ENCODE measurements at regions not wholly inside any gene's neighbourhood (a gene's known extent, or its start where the extent isn't known, plus 50 kb on each side); places are given as distances from the start of the nearest gene placed in this dataset.

DNA sequence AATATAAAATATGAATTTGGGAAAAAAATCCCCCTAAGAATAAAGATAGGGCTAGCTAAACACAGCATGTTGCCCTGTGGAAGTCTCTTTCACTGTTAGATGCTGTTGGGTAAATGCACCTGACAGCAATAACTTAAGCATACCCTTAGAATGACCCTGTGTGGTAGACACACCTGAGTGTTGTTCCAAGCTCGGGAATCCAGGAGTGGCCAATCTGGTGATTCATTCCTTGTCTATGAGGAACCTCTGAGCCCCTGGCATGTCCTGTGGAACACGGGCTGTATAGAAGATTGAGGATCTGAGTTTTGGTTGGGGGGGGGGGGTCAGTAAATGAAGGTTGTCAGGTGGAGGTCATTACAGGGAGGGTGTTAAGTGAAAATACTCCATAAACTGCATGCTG lies 730.0 kb upstream of the IGFBP3 start:
- Histone ChIP-seq H4K20me1 (ENCODE audit: low read depth) (no peaks in the 10 kb centered on the region), H3K36me3 (no peaks in the 10 kb centered on the region), H3K9me3 (ENCODE audit: low read depth) (no peaks in the 10 kb centered on the region), H3K27me3 (no peaks in the 10 kb centered on the region), H3K27ac (no peak overlapping the region), H3K4me2 (no peak overlapping the region), H3F3A (ENCODE audit: low read depth) (peaks cover 6% of the 10 kb centered on the region), H3K79me2 (ENCODE audit: low read depth) (no peaks in the 10 kb centered on the region), H3K4me1 (peaks cover 7% of the 10 kb centered on the region), H3K4me3 (no peak overlapping the region), H3K9ac (no peak overlapping the region), H2AFZ (replicated peaks) (no peak overlapping the region)
- TF ChIP-seq CTCF (IDR thresholded peaks at IDR 0.05) = no peak
- TF ChIP-seq EZH2 (IDR thresholded peaks at IDR 0.05) = no peak
- TF ChIP-seq EZH2phosphoT487 (IDR thresholded peaks at IDR 0.05) = no peak
- peaks cover 2% of the 10 kb centered on the region for H3K4me1 Mint-ChIP-seq
- H3K9me3 Mint-ChIP-seq = peaks cover 14% of the 10 kb centered on the region
- peaks cover 9% of the 10 kb centered on the region for H3K27me3 Mint-ChIP-seq (ENCODE audit: insufficient read depth, low read depth)
- H3K27ac Mint-ChIP-seq = no peak overlapping the region
- H3K36me3 Mint-ChIP-seq = no peaks in the 10 kb centered on the region
- DNase-seq (ENCODE audit: low spot score) = no peak
- H3K4me3 Mint-ChIP-seq = no peak overlapping the region

GRCh38 chr7:46649876-46650275 lies 728.8 kb upstream of the IGFBP3 start:
- no peaks in the 10 kb centered on the region for H3K36me3 ChIP-seq
- H3F3A ChIP-seq (ENCODE audit: low read depth) = peaks cover 11% of the 10 kb centered on the region
- no peak overlapping the region for H3K4me3 ChIP-seq
- DNase-seq (ENCODE audit: low spot score) = no peak
- H2AFZ ChIP-seq (replicated peaks) = no peak overlapping the region
- H3K4me2 ChIP-seq = no peak overlapping the region
- H3K4me1 ChIP-seq = peaks cover 19% of the 10 kb centered on the region
- no peak overlapping the region for H3K27ac Mint-ChIP-seq
- no peaks in the 10 kb centered on the region for H3K27me3 ChIP-seq
- no peaks in the 10 kb centered on the region for H4K20me1 ChIP-seq (ENCODE audit: low read depth)
- H3K9me3 ChIP-seq (ENCODE audit: low read depth) = no peaks in the 10 kb centered on the region
- no peak overlapping the region for H3K4me3 Mint-ChIP-seq
- H3K27ac ChIP-seq = no peak overlapping the region
- H3K9me3 Mint-ChIP-seq = peaks cover 14% of the 10 kb centered on the region
- H3K27me3 Mint-ChIP-seq (ENCODE audit: insufficient read depth, low read depth) = peaks cover 9% of the 10 kb centered on the region
- H3K4me1 Mint-ChIP-seq = peaks cover 2% of the 10 kb centered on the region
- no peaks in the 10 kb centered on the region for H3K79me2 ChIP-seq (ENCODE audit: low read depth)
- H3K36me3 Mint-ChIP-seq = no peaks in the 10 kb centered on the region
- TF ChIP-seq EZH2phosphoT487 (IDR thresholded peaks at IDR 0.05) = no peak
- no peak overlapping the region for H3K9ac ChIP-seq

DNA sequence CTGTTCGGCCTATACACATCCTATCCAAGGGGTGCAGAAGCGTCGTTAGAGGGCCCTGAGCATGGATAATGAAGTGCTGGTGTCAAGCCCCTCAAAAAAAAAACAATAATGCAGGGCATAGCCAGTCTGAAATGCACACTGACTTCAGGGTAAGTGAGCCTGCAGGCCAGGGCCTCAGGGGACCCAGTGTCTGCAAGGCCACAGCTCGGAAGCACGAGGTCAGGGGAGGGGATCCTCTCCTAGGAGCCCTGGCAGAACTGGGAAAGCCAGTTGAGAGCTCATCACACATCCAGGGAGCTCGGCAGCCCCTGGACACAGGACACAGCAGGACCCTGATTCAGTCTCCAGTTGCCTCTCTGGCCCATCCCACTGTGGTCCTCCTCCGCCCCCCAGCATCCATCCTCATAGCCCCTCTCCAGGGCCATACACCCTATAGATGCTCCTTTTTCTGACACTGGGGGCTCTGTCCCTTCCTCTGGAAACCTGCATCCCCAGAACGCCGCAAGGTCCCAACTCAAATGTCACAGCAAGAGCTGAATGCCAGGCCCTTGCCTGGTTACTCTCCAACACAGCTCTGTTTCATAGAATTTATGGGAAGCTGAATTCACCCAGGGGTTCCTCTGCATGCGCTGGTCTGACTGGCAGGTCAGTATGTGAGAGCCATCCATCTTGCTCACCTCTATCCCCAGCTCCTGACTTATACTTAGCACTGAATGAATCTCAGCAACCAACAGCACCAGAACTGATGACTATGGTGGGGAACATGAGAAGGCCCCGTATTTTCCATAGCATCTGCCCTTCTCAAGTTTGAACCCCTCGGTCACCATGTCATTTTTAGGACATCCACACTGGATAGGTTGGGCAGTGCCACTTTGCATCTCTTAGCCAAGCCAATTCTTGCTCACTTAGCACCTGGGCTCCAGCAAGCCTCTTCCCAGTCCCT lies 717.0 kb upstream of the IGFBP3 start:
- Histone ChIP-seq H4K20me1 (ENCODE audit: low read depth) (no peaks in the 10 kb centered on the region), H3K4me3 (no peak overlapping the region), H3K4me1 (no peaks in the 10 kb centered on the region), H3K4me2 (no peak overlapping the region), H3K9ac (no peak overlapping the region), H3K79me2 (ENCODE audit: low read depth) (no peaks in the 10 kb centered on the region), H3K36me3 (no peaks in the 10 kb centered on the region), H3F3A (ENCODE audit: low read depth) (no peaks in the 10 kb centered on the region), H3K9me3 (ENCODE audit: low read depth) (no peaks in the 10 kb centered on the region), H2AFZ (replicated peaks) (no peak overlapping the region), H3K27ac (no peak overlapping the region), H3K27me3 (no peaks in the 10 kb centered on the region)
- Mint-ChIP-seq H3K9me3 (peaks cover 7% of the 10 kb centered on the region), H3K4me1 (no peaks in the 10 kb centered on the region), H3K27me3 (ENCODE audit: insufficient read depth, low read depth) (peaks cover 7% of the 10 kb centered on the region), H3K36me3 (no peaks in the 10 kb centered on the region), H3K4me3 (no peak overlapping the region), H3K27ac (no peak overlapping the region)
- no peak for DNase-seq (ENCODE audit: low spot score)
- TF ChIP-seq CTCF (IDR thresholded peaks at IDR 0.05) (no peak), EZH2phosphoT487 (IDR thresholded peaks at IDR 0.05) (no peak), EZH2 (IDR thresholded peaks at IDR 0.05) (no peak)

GRCh38 chr7:46636022-46636421 lies 715.0 kb upstream of the IGFBP3 start:
- TF ChIP-seq EZH2phosphoT487 (IDR thresholded peaks at IDR 0.05) (no peak), CTCF (IDR thresholded peaks at IDR 0.05) (no peak), EZH2 (IDR thresholded peaks at IDR 0.05) (no peak)
- no peak for DNase-seq (ENCODE audit: low spot score)
- no peak overlapping the region for H3K27ac ChIP-seq
- no peaks in the 10 kb centered on the region for H3F3A ChIP-seq (ENCODE audit: low read depth)
- H3K9me3 ChIP-seq (ENCODE audit: low read depth) = no peaks in the 10 kb centered on the region
- H3K4me1 ChIP-seq = no peaks in the 10 kb centered on the region
- H3K36me3 ChIP-seq = no peaks in the 10 kb centered on the region
- no peaks in the 10 kb centered on the region for H3K27me3 ChIP-seq
- H3K4me3 ChIP-seq = no peak overlapping the region
- H3K79me2 ChIP-seq (ENCODE audit: low read depth) = no peaks in the 10 kb centered on the region
- H3K4me3 Mint-ChIP-seq = no peak overlapping the region
- no peak overlapping the region for H3K4me2 ChIP-seq
- H3K4me1 Mint-ChIP-seq = no peaks in the 10 kb centered on the region
- H2AFZ ChIP-seq (replicated peaks) = no peak overlapping the region
- no peak overlapping the region for H3K9ac ChIP-seq
- no peaks in the 10 kb centered on the region for H4K20me1 ChIP-seq (ENCODE audit: low read depth)
- H3K27me3 Mint-ChIP-seq (ENCODE audit: insufficient read depth, low read depth) = peaks cover 7% of the 10 kb centered on the region
- H3K27ac Mint-ChIP-seq = no peak overlapping the region
- peaks cover 7% of the 10 kb centered on the region for H3K9me3 Mint-ChIP-seq
- H3K36me3 Mint-ChIP-seq = no peaks in the 10 kb centered on the region
